ENCODE measurements at regions not wholly inside any gene's neighbourhood (a gene's known extent, or its start where the extent isn't known, plus 50 kb on each side); places are given as distances from the start of the nearest gene placed in this dataset.

DNA sequence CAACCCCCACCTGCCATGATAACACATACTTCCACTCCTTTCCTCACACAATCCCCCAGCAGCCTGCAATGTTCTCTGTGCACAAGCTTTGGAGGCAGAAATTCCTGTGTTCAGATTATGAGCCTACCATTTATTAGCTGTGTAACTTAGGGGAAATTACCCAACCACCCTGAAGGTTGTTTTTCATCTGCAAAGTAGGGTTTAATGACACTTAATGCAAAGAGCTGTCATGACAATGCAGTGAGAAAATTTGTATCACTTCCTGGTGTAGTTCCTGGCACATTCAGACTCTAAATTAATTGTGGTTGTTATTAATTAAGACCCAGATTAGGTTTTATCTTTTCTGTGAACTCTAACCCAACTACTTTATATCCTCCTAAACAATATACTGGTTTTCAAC is 122.4 kb upstream of the DYRK2 start:
- TF ChIP-seq, protein P1, sequence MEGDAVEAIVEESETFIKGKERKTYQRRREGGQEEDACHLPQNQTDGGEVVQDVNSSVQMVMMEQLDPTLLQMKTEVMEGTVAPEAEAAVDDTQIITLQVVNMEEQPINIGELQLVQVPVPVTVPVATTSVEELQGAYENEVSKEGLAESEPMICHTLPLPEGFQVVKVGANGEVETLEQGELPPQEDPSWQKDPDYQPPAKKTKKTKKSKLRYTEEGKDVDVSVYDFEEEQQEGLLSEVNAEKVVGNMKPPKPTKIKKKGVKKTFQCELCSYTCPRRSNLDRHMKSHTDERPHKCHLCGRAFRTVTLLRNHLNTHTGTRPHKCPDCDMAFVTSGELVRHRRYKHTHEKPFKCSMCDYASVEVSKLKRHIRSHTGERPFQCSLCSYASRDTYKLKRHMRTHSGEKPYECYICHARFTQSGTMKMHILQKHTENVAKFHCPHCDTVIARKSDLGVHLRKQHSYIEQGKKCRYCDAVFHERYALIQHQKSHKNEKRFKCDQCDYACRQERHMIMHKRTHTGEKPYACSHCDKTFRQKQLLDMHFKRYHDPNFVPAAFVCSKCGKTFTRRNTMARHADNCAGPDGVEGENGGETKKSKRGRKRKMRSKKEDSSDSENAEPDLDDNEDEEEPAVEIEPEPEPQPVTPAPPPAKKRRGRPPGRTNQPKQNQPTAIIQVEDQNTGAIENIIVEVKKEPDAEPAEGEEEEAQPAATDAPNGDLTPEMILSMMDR (IDR thresholded peaks at IDR 0.05) = no peak
- TF ChIP-seq POLR2AphosphoS5 (IDR thresholded peaks at IDR 0.05; ENCODE audit: insufficient read depth in 1 of 2, low read depth in 1 of 2) = no peak
- TF ChIP-seq POLR2A (IDR thresholded peaks at IDR 0.05) = no peak
